GM18505 (cell line): ENCODE measurements at regions not wholly inside any gene's neighbourhood (a gene's known extent, or its start where the extent isn't known, plus 50 kb on each side); places are given as distances from the start of the nearest gene placed in this dataset.
"Not testable (repeated sequence)": the region's sequence is repeated elsewhere in the genome, so short reads cannot be mapped to it uniquely, and the experiment has no call there.

ENCODE experiments used
- ATAC-seq: cut with Tn5 transposase; IDR thresholded peaks from one replicate; pipeline ENCODE4 v1.9.1; 2021; ENCODE audit not compliant: unreplicated experiment
- POLR2A ChIP-seq: IDR thresholded peaks from 4 replicates; pipeline ENCODE4 v1.6.1; 2011; ENCODE audit warnings: borderline replicate concordance; ENCODE audit not compliant: insufficient read depth, insufficient read length; ENCODE audit errors: extremely low read depth

DNA sequence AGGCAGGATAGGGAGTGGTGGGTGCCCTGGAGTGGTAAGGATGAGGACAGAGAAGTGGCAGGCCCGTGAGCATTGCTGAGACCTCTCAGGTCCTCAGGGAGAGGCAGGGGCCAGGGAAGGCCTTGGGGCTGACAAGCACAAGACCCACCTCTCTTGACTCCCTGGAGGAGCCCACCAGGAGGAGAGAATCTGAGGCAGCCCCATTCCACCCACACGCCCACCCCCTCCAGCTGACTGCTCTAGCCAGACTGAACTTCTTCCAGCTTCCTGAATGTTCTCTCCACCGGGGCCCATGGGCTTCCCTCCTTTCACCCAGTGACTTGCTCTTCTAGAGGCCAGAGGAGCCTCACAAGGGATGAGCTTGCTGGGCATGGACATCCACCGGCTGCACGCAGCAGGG lies 1403.0 kb downstream of the BRD1 start:
- TF ChIP-seq POLR2A = no peak
- no peak for ATAC-seq

DNA sequence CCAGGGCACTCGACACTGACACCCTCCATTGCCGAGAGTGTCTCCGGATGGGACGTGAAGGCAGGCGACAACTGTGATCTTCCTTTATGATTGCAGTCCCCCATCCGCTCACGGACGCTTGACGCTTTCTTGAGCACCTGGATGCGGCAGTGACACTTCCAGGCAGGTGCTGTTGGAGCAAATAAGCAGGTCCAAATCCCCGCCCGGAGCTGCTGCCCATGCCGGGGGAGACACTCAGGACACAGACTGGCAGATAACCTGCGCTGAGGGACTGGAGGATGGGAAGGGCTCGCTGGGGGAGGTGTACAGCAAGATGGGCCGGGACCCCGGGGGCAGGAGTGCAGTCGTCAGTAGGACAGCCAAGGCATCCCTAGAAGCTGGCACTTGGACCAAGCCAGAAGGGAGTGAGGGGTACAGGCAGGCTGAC lies 1403.5 kb downstream of the BRD1 start:
- TF ChIP-seq POLR2A = no peak
- no peak for ATAC-seq

DNA sequence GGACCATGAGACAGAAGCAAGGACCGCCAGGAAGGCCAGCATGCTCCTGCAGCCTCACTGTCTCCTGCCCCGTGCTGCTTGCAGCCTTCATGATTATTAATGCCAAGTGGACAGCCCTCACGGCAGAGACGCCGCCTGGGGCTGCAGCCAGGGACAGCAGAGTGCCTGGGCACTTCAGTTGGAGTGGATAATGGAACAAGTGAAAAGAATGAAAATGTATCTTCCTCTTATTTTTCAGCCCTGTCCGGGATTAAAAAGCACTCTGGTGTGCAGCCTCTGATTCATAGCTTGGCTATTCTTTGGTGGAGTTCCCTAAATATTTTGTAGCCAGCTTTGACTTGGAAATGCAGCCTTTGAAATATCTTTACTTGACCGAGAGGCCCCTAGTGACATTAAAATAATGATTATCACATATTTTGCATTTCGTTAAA lies 1404.2 kb downstream of the BRD1 start:
- no peak for ATAC-seq
- no peak for TF ChIP-seq POLR2A

DNA sequence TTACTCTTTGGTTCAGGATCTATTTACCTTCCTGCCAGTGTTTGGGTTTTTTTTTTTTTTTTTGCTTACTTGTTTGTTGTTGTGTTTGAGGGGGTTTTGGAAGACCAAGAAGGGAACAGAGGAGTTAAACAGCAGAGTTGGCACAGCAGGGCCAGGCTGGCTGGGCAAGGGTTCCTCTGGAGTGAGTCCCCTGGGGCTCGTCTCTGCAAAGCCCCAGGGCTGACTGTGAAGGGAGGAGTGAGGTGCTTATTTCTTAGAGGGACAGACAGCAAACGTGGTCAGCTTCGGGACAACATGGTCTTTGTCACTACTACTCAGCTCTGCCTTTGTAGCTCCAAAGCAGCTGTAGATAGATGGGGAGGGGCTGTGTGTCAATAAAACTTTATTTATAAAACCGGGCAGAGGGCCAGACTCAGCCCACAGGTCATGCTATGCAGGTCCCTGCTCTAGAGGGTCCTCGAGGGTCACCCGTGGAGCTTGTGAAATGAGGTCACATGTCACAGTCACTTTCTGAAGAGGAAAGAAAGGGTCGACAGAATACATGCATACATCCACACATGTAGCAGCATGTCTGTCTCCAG lies 1404.7 kb downstream of the BRD1 start:
- no peak for ATAC-seq

DNA sequence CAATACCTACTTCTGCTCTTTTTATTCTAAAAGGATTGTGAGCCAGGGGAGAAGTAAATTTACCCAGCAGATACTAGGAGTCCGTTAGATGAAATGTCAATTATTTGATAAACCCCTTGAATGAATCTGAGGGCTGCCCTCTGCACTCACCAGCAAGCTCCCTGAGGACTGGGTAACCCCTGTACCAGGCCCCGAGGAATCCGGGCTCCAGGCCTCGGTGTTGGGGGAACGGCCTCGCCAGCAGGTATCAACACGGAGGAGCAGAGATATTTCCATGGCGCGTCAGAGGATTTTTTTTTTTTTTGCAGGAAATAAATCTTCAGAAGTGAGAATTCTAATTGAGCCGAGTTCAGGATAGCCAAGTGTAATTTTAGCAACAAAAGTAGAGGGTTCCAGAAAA lies 1408.8 kb downstream of the BRD1 start:
- TF ChIP-seq POLR2A = no peak
- ATAC-seq = no peak

More for the DNA sequence above, 1404.7 kb downstream of the BRD1 start:
- no peak for TF ChIP-seq POLR2A

DNA sequence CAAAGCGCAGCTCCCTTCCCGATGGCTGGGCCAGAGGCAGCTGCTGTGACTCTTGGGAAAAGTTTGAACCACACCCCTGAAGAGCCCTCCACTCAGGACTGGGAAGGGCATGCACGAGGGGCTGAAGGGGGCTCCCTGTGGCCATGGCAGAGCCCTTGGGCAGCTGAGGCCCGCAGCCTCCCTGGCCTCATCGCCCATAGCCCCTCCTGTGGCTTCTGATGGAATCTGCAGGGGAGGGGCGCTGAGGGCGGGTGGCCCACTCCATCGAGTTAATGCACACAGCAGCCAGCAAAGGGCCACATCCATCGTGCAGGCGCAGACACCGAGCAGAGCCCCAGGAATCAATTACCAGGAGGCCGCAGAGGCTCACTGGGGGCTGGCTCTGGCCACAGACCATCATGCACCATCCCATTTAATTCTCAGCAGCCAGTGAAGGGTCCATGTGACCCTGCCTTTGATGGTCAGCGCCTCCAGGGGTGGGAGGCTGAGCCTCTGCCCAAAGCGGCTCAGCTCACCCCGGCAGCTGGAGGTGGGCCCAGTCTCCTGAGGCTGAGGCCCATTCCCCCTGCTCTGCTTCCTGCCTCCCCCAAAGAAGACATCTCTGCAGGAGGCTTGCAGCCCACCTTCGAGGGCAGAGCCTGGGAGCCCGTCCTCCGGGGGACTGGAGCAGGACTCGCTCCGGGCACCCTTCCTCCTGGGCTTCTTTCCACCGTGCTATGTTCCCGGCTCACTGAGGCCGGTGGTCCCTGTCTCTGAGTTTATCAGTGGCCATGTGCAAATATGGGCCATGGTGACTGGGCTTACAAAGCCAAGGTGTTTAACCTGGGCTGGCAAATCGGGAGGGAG lies 1410.2 kb downstream of the BRD1 start:
- no peak for TF ChIP-seq POLR2A
- ATAC-seq = no peak

DNA sequence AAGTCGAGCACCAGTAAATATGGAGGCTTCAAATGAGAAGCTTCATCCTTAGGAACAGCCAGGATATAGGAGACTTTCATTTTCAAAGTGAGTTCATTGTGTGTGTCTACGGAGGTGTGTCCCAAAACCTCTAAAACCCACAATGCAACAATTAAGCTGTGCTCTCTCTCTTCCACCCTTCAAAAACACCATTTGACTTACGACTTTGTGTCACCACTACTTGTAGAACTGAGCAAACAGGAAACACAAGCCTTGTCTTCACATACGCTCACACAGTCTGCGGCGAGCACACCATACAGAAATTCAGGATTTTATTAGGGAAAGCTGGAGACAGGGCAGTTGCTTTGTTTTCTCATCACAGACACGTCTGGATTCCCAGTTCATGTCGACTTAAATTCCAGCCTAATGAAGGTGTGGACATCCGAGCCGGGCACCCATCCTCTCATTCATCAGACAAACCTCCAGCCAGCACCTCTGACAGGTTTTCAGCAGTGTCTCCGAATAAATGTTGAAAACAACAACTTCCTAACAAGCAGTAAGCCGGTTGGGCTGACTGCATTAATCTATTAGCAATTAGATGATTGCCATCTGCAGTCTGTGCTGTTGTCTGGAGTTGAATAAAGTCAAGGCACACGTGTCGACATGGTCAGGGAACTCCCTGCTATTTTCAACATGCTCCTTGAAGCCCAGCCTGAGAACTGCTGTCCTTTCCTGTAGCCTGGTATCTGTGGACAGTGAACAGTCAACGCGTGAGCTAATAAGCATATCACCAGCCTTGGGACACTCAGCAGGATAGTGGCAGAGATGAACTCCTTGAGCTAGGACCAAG lies 1411.1 kb downstream of the BRD1 start:
- TF ChIP-seq POLR2A = no peak
- no peak for ATAC-seq

DNA sequence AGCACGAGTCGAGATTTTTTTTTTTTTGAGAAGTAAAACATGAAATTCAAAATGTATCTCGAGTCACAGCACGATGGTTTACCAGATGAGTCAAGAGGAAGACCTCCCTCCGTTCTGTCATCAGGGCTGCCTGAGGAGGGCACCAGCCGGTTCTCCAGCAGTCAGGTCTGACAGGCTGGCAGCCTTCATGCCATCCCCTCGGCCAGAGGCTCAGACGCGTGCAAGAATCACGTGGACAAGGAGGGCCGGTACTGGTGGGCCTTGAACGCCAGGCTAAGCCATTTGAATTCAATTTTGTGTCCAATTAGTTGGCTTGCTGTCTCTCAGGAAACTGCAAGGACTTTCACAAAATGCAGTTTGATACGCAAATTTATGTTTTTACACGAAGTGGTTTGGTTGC lies 1412.2 kb downstream of the BRD1 start:
- TF ChIP-seq POLR2A = no peak
- no peak for ATAC-seq

DNA sequence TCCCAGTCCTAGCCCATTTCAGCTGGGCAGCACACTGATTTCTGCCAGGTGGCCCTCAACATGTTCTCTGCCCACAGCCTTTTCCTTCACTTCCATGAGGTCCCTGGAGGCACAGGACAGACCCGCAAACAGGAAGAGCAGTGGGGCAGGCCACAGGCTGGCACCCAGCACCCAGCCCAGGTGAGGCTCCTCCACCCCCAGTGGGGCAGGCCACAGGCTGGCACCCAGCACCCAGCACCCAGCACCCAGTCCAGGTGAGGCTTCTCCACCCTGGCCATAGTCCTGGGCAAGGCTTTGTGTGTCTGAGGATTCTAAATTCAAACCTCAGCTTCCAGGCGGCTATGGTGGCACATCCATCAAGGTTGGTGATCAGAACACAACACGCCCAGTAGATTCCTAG lies 1413.0 kb downstream of the BRD1 start:
- no peak for TF ChIP-seq POLR2A
- ATAC-seq = no peak

DNA sequence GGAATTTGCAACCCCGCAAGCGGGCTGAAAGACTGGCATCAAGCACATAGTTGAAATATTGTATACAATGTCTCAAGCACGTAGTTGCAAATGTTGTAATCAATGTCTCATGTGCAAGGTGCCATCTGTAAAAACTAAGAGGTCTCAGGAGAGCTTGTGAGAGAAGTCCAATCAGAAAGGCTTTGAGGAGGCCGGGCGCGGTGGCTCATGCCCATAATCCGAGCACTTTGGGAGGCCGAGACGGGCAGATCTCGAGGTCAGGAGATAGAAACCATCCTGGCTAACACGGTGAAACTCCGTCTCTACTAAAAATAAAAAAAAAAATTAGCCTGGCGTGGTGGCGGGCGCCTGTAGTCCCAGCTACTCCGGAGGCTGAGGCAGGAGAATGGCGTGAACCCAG lies 1414.7 kb downstream of the BRD1 start:
- not testable (repeated sequence) for ATAC-seq

DNA sequence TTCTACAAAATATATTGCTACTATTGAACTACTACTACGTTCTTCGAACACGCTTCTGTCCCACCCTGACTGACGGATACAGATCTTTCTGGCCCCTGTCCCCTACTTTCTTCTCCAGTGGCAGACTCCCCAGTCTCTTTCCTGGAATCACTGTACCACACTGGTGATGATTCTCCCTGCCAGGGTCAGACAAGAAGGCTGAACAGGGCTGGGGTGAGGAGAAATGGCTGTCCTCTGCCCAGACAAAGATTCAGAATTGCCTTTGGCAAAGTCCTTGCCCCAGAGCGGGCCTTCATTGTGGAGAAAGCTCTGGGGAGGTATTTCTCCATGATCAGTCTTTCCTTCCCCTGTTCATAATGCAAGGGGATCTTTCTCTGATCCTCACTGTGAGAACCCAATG lies 1417.1 kb downstream of the BRD1 start:
- no peak for ATAC-seq
- TF ChIP-seq POLR2A = no peak

DNA sequence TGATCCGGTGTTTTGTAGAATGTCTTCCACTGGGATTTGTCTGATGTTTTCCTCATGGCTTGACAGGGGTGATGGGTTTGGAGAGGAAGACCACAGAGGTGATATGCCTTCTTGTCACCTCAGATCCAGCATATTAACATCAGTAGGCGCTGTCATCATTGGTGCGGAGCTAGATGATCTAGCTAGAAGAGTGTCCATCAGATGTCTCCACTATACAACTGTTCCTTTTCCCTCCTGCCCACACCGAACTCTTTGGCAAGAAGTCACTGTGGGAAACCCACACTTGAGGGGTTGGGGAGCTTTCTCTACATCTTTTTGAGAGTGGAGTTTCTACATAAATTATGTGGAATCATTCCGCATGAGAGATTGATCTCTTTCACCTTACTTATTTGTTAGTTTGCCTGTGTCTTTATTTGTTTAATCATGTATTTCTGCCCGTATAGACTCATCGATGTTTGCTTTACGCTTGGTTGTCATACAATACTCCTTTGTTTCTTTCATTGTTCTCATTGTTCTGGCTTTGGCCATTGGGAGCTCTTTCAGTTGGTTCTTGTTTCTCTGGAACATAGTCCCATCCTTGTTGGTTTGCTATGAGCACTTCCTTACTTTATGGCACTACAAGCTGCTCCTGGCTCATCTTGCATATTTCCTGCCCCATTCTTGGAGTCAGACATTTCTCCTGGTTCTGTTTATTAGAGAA lies 1420.3 kb downstream of the BRD1 start:
- no peak for TF ChIP-seq POLR2A
- ATAC-seq = no peak

DNA sequence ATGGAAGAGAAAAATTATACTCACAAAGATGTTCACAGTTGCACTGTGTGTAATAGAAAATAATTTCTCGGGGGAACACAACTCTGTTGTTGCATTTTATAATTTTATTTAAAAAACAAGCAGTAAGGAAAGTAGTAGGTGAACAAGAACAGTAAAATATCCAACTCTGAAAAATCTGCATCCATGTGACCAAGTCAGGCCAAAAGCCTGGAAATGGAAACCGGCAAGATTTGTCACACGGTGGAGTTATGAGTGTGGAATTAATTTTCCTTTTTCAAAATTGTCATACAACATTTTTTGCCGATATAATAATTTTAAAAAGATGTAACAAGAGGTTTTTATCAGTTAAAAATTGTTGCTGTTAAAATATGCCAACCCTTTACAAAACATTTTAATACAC lies 1421.5 kb downstream of the BRD1 start:
- no peak for TF ChIP-seq POLR2A
- no peak for ATAC-seq
